ENCODE measurements at regions not wholly inside any gene's neighbourhood (a gene's known extent, or its start where the extent isn't known, plus 50 kb on each side); places are given as distances from the start of the nearest gene placed in this dataset.
A peak's percentile ranks its signal among the peaks of the same experiment; 100 is the strongest.

DNA sequence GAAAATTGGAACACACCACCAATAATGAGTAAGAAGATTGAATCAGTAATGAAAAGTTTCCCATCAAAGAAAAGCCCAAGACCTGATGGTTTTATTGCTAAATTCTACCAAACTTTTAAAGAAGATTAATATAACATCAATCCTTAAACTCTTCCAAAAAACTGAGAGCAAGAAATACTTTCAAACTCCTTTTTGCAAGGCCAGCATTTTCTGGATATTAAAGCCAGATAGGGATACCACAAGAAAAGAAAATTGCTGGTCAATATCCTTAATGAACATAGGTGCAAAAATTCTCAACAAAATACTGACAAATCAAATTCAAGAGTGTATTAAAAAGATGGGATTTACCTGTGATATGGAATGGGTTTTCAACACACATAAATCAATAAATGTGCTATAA is 484.6 kb downstream of the ANKRD50 start:
- no peak for DNase-seq

DNA sequence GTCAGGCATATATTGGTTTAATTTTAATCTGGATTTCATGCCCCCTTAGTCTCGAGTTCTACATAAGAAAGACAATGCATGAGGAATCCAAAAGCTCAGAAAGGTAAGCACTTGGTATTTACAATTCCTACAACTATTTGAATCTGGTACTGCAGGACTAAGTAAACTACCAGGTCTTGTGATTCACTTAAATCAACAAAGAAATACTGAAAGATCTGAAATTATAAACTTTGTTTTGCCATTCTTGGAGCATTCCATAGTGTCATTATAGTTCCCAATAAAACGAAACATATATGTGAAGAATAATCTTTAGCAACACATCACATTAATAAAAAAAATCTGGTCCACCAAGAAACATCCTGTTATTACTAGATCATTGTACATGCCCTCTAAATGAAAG is 482.3 kb downstream of the ANKRD50 start:
- no peak for DNase-seq

DNA sequence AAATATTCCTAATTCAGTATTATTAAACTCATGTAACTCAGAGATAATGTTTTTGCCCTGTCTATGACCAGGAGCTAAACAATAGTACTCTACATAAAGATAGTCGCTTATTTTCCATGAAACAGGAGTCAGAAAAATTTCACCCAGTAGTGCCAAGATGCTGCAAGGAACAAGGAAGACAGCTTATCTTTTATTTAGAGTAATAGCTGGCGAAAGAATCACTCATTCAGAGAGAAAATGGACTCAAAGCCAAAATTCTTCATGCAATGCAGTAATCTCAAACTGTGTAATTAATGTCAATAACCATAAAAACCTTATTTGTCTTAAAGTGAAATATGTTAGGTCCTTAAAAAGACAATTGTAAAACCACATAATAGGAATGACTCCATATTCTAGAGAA is 477.8 kb downstream of the ANKRD50 start:
- DNase-seq = no peak

DNA sequence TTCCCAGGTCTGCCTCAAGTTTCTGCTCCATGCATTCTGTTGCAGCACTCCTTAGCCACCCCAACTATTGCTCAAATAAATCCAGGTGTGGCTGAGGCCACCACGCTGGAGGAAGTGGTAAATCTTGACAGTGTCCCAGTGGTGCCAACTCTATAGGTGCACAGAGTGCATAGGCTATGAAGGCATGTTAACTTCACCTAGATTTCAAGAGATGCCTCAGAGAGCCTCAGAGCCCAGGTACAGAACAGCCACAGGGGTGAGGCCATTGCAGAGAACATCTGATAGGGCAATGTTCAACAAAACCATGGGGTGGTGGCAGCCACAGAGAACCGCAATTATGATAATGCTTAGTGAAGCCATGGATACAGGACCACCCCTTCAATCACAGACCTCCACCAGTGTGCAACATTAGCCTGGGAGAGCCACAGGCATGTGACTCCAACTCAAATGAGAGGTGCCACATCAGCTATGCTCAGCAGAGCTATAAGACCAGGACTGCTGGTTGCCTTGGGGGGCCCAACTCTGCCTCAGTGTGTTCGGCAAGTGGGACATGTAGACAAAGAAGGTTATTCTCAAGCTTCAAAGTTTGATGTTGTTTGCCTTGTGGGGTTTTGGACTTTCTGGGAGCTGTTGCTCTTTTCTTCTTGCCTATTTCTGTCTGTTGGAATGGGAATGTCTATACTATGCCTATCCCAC is 468.7 kb downstream of the ANKRD50 start:
- no peak for DNase-seq

DNA sequence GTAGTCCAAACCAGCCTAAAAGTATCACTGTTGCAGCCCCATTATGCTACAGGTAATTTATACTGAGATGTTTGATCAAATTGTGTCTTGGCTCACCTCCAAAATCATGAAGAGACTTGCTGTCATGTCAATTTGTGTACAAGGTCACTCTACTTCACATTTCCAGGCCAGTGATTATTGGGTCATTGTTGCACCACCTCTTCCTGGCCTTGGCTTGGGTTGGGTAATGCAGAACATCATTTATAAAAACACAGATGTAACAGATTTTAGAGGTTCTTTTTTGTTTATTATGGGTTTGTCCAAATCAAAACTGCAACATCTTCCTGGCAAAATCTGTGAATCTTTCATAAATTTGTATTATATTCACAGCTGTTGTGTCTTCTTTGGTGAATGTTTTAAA is 459.5 kb downstream of the ANKRD50 start:
- DNase-seq = no peak

DNA sequence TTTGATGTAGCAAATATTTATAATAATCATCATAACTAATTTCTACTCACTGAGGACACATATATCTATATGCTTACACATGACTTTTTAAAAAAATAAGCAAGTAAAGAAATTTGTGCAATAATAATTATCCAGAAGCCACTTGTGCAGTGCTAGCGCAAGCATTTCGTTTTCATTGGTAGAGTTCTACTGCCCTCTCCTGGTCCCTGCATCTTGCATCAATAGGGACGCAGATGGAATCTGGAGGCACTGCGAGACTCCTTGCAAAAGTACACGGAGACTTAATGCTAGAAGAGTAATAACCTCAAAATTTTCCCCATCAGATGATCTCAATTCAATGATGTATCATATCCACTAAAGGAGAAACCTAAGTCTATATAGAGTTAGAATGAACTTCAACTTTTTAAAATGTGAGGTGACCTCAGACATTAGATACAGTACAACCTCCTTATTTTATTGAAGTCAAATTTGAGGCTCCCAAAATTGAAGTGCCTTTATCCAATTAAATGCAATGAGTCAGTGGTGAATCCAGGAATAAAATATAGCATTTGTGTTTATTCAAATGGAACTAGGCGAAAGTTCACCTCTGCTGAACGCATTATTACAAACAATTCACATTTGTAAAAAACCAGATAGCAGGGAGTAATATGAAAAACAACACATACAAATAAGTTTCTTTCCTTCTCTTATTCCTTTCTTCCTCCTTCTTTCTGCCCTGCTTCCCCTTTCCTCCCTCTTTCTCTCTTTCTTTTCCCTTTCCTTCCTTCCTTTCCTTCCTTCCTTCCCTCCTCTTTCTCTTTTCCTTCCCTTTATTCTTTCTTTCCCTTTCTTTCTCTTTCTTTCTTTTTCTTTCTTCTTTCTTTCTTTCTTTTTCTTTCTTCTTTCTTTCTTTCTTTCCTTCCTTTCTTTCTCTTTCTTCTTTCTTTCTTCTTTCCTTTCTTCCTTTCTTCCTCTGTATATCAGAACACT is 450.0 kb downstream of the ANKRD50 start:
- DNase-seq = peak; percentile 84

DNA sequence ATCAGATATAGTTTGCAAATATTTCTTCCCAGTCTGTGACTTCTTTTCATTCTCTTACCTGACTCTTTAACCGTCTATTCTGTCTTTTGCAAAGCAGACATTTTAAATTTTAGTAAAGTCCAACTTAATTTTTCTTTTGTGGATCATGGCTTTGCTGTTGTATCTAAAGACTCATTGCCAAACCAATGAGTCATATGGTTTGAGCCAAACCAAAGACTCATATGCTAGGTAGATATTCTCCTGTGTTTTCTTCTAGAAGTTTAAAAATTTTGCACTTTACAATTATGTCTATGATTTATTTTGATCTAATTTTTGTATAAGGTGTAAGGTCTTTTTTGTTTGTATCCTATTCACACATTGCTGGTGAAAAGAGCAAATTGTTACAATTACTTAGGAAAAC is 446.8 kb downstream of the ANKRD50 start:
- no peak for DNase-seq

DNA sequence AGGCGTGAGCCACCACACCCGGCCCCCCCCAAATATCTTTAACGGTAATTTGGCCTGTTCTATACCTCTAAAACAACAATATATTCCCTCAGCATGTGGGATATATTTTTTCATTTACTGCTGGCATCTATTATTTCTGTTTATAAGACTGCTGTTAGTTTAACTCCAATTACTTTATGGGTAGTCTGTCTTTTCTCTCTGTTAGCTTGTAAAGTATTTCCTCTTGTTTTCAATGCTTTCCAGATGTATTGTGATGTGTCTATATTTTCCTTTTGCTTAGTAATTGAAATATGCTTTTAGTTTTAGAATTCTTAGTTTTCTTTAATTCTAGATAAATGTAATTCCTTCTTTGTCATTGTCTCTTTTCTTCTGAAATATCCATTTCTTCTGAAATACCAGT is 445.8 kb downstream of the ANKRD50 start:
- DNase-seq = peak; percentile 62

DNA sequence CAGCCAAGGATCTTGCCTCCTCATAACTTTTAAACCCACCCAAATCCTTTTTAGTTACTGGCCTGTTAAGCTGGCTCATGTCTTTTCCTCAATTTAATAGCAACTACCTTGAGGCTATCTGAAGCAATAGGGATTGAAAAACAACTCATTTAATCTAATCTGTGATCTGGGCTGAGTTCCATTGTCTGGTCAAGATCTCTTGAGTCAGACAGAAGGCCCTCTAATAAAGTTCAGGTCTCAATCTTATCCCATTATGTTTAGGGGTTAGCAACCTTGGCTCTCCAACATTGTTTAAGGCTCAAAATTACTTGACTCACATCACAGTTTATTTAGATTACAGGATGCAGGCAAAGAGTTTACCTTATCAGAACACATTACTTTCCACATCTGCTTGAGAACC is 436.1 kb downstream of the ANKRD50 start:
- no peak for DNase-seq

DNA sequence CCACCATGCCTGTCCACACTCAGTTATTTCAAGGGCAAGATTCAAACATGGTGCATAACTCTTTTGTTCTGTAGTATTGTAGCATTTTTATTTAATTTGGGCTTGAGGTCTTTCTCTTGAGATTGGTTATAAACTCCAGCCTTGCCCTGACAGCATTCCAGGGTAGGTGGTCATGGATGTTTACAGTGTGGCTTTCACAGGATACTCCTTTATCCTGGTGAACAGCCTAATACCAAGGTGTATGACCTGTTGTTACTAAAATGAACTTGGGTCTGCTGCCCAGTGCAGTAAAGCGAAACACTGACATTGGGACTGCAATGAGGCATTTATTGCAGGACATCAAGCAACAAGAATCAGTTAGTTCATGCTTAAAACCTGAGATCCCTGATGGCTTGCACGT is 434.8 kb downstream of the ANKRD50 start:
- no peak for DNase-seq

DNA sequence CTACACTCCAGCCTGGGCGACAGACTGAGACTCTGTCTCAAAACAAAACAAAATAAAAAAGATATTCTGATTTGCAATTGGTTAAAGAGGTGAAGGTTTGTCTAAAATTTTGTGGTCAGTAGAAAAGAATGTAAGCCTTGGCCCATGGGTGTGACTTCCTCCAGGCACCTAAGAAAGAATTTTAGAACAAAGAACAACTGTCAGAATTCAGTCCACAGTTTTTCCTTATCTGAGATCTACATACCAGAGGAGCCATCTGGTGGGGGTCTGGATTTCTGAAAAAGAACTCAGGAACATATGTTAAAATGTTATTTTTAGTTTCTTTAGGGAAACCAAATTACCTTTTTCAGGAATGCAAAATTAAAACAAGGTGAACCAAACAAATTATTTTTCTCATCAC is 434.1 kb downstream of the ANKRD50 start:
- no peak for DNase-seq

DNA sequence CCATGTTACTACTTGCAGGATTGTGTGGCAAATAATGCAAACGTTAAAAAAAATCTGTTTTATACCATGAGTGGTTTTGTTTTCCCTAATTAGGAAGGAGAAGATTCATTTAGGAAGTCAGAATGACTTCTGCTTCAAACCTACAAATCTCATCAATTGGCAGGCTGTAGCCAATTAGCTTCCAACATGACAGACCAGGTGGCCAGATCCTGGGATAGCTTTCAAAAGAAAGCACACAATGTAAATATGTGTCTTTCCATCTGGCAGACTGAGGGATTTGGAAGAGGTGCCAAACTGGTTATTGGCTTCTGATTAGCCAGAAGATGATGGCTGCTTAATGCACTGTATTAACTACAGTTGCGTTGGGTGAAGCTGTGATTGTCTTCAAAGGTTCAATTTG is 432.8 kb downstream of the ANKRD50 start:
- no peak for DNase-seq

DNA sequence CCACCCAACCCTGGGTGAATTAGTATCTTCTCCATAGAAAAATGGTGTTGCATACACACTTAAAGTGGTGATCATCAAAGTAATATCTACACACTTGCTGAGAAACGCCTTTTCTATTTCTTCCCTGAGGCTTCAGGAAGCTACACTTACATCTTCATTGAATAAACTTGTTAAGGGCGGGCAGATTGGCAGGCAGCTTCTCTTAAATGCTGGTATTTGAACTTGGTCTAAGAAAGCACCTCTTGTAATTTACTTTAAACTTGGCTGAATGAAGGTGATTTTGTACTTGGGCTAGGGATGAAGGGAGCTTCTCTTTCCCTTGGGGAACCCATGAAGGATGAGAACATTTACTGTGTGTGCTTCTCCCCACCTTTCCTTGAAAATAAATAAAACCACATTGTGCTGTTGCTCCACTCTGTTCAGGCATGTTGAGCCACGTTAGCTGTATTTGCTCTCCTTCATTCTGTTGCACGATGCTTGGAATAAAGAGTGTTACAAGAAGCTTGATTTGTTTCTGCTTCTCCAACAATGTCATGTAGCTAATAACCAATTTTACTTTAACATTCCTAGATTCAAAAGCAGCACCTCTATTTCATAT is 430.1 kb downstream of the ANKRD50 start:
- no peak for DNase-seq

DNA sequence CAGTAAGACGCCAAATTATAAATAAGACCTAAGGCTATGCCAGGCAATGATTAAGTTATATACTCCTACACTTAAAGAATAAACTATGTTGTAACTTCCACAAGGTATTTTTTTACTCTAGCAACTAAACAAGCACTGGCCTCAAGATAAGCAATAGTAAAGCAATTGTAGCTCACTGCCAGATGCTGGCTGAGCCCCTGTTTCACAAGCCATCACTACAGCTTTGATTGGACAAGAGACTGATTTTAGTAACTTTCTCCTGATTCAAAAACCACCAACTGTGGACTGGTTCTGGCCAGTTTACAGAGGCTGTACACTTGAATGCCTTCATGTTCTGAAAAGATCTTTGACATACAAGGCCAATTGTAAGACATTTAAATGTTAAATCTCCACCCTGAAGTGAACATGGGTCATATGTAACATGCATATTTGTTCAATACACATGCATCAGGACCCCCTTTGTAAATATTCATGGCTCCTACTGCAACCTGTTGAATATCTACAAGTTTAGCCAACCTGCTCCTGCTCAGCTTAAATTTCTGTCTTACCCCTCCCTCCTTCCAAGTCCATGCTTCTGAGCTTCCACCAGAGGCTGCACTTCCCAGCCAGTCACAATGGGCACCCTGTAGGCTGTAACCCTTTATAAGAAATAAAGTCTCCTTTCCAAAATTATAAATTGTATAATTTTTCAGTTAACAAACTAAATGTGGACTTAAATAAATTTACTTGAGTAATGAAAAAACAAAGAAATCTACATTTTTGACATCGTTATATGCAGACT is 423.6 kb downstream of the ANKRD50 start:
- no peak for DNase-seq

DNA sequence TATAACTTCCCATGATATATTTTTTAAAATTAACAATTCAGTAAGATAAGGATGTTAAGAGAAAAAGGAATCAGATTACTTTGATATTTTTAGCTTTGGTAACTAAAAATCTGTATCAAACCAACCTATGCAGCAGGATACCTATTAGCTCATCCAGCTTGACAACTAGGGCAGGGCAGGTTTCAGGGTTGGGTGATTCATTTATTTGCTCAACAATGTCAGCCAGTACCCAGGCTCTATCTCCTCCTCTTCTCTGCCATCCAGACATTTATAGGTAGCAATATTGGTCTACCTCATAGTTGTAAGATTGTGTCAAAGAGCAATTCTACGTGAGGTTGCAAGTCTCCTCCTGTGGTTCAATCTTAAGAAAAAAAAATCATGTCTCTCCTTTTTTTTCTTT is 421.9 kb downstream of the ANKRD50 start:
- no peak for DNase-seq

DNA sequence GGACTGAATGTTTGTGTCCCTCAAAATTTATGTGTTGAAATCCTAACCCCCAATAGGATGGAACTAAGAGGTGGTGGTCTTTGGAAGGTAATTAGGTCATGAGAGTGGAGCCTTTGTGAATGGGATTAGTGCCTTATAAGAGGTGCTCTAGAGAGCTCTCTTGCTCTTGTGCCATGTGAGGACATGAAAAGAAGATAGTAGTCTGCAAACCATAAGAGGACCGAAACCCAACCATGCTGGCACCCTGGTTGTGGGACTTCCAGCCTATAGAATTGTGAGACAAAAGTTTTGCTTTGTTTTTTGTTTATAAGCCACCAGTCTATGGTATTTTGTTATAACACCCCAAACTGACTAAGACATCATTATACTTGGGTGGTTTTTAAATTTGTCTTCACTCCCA is 417.1 kb downstream of the ANKRD50 start:
- no peak for DNase-seq

DNA sequence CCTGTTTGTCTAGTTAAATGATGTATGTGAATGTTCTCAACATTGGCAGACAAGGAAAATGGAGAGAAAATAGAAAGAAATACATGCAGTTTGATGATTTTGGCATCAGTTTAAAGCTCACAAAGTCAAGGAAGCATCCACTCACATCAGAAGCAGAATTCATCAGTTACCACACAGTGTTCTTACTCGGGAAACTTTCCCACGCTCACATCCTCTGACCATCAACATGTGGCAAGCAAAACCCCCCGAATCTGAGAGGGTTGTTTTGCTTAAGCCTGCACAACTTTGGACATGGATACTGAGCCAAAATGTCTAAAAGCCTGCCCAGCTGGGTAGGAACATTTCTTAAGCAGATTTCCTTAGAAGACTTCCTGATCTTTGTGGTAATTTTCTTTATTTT is 407.6 kb downstream of the ANKRD50 start:
- DNase-seq = no peak

DNA sequence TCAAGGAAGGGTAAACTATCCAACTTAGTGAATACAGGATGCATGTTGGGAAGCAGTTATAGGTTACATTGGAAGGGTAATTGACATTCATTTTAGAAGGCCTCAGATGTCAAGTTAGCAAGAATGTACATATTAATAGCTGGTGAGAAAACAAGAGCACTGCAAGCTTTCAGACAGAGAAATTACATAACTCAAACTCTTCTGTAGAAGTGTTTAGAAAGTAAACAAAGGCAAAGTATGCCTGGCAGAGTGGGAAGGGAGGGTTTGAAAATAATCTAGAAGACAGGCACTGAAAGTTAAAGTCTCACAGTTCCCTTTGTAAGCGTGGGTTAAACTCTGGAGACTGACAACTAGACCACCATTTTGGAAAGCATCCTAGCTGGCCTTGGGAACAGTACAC is 406.2 kb downstream of the ANKRD50 start:
- DNase-seq = no peak

DNA sequence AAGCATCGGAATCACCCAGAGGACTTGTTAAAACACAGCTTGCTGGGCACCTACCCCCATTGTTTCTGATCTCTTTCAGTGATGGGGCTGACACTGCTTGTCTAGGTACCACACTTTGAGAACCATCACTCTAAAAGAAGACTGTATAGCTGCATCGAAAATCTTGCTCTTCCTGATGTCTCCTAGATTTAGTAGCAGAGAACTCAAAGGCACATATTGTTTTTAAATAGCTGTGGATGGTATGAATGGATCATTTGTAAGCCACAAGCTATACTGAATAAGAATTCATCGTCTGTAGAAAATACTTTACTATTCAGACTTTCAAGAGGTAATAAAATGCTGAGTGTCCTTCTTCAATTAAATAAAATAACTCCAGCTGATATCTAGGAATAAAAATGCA is 405.4 kb downstream of the ANKRD50 start:
- no peak for DNase-seq

DNA sequence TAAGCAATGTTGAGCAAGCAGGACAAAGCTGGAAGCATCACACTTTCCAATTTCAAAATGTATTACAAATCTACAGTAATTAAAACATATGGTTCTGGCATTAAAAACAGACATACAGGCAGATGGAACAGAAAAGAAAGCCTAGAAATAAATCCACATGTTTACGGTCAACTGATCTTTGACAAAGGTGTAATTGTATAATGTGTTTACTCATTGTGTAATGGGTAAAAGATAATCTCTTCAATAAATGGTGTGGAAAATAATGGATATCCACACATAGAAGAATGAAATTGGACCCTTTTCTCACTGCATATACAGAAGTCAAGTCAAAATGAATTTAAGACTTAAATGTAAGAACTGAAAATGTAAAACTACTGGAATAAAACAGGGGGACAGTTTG is 394.2 kb downstream of the ANKRD50 start:
- DNase-seq = no peak

DNA sequence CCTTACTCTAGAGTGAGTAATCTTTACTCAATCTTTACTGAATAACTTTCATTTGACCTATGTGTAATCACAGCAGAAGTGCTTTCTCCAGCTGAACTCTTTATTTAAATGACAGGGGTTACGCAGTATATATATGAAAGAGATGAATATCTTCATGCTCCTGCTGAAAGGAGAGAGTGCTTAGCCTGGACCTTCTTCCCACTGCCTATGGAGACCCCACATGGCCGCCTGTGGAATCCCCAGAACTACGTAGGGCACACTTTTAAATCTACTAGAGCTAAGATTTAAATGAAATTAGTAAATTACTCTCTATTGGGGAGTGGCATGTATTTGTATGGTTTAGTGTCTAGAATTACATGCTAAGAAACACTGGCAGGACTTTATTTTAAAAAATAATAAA is 391.2 kb downstream of the ANKRD50 start:
- no peak for DNase-seq

DNA sequence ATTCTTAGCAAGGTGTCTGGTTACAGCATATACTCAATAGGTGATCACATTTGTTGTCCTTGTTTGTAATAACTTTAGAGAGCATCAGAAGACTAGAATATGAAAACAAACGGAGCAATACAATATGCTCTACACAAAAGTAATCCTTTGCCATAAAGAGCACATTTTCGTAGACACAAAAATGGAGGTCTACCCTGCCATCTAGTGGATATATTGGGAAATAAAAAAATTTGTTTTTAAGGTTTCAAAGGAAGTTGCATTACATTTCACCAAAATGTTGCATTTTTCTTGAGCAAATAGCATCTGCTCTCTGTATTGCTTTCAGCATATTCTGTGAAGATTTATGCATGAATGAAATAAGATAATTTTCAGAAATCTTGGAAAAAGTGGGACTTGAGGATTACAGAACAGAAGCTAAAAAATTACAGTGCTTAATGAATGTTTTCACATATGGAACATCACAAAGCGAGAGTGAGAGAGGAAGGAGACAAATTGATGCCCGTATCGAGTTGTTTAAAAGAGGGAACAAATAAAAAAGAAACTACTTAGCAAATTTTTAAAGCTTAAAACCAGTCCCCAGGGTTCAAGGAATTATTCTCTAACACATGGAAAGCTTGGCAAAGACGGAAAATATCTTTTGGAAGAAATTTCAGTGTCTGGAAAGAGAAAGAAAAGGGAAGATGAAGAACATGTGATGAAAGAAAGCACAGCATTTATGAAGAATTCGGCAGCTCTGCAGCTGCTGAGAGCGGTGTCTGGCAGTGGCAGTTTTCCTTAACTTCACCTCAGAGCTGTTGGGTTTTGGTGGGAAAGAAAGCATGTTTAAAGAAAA is 390.1 kb downstream of the ANKRD50 start:
- DNase-seq = peak; percentile 82

Data from skin of body (tissue), 1 donor.